ENCODE measurements at regions not wholly inside any gene's neighbourhood (a gene's known extent, or its start where the extent isn't known, plus 50 kb on each side); places are given as distances from the start of the nearest gene placed in this dataset.

- no peak overlapping the region for H4K8ac ChIP-seq (ENCODE audit: extremely low read depth, insufficient read depth, low read length)
- no peaks in the 10 kb centered on the region for H3K79me1 ChIP-seq (ENCODE audit: low read depth, low read length)
- no peaks in the 10 kb centered on the region for H3K23me2 ChIP-seq (ENCODE audit: low read depth, low read length)
- no peak overlapping the region for H3K27ac ChIP-seq (ENCODE audit: low read depth, low read length)
- H3K27me3 ChIP-seq (replicated peaks in 1 of 4; ENCODE audit: control insufficient read depth in 3 of 4, extremely low read depth in 1 of 4, insufficient read depth in 3 of 4, low read length in 3 of 4): no peaks in the 10 kb centered on the region
- no peaks in the 10 kb centered on the region for H3K79me2 ChIP-seq (ENCODE audit: control insufficient read depth in 1 of 2, insufficient read depth in 2 of 2, low read length in 2 of 2)
- POLR2A ChIA-PET (ENCODE audit: partially characterized antibody): no interaction called here
- CTCF ChIA-PET (ENCODE audit: partially characterized antibody): no interaction called here
- H2BK15ac ChIP-seq (ENCODE audit: low read length): no peak overlapping the region
- H2AFZ ChIP-seq (ENCODE audit: low read length): no peak overlapping the region
- H4K5ac ChIP-seq (ENCODE audit: insufficient read length, low read depth, low read length): no peak overlapping the region
- no peak overlapping the region for H3K18ac ChIP-seq (ENCODE audit: extremely low read depth, low read length)
- no peak overlapping the region for H2BK12ac ChIP-seq (ENCODE audit: low read depth, low read length)
- no peak overlapping the region for H3K4ac ChIP-seq (replicated peaks; ENCODE audit: insufficient read length, low read depth, low read length)
- no peak overlapping the region for H3K14ac ChIP-seq (ENCODE audit: insufficient read length)
- H3K36me3 ChIP-seq (ENCODE audit: control insufficient read depth in 2 of 4, insufficient read depth in 4 of 4, low read length in 3 of 4): no peaks in the 10 kb centered on the region
- H4K91ac ChIP-seq (replicated peaks; ENCODE audit: insufficient read length, low read length): no peak overlapping the region
- H3K56ac ChIP-seq (replicated peaks; ENCODE audit: insufficient read length, low read depth, low read length): no peak overlapping the region
- no peak overlapping the region for H2BK5ac ChIP-seq (ENCODE audit: low read depth, low read length)
- no peak overlapping the region for H2BK20ac ChIP-seq (ENCODE audit: low read length)
- no peak overlapping the region for H3K23ac ChIP-seq (ENCODE audit: insufficient read length)
- FAIRE-seq (no peak), DNase-seq (ENCODE audit: low read depth in 1 of 2, low spot score in 2 of 2) (no peak)
- no peaks in the 10 kb centered on the region for H3K4me1 ChIP-seq (replicated peaks in 1 of 4; ENCODE audit: control insufficient read depth in 3 of 4, insufficient read depth in 4 of 4, low read length in 3 of 4)
- H3K4me2 ChIP-seq (ENCODE audit: insufficient read depth in 1 of 2, low read depth in 2 of 2, low read length in 2 of 2): no peak overlapping the region
- no peak overlapping the region for H2AK5ac ChIP-seq (ENCODE audit: low read depth, low read length)
- no peak overlapping the region for H2BK120ac ChIP-seq (replicated peaks; ENCODE audit: low read depth, low read length)
- no peaks in the 10 kb centered on the region for H3K9me3 ChIP-seq (ENCODE audit: insufficient read depth in 2 of 2, low read depth in 1 of 2, low read length in 1 of 2)
- no peak for TF ChIP-seq SP2 (IDR thresholded peaks at IDR 0.05; ENCODE audit: low read length)
- no peak for TF ChIP-seq GABPA (IDR thresholded peaks at IDR 0.05; ENCODE audit: borderline replicate concordance, insufficient read depth, low read length)
- TF ChIP-seq SP1 (IDR thresholded peaks at IDR 0.05; ENCODE audit: low read depth, low read length): no peak
- no peak for TF ChIP-seq BCL11A (IDR thresholded peaks at IDR 0.05; ENCODE audit: low read depth in 2 of 2, low read length in 2 of 2)
- TF ChIP-seq HDAC2 (IDR thresholded peaks at IDR 0.05; ENCODE audit: borderline replicate concordance in 1 of 2, low read depth in 2 of 2, low read length in 2 of 2): no peak
- TF ChIP-seq RXRA (IDR thresholded peaks at IDR 0.05; ENCODE audit: insufficient read depth, low read depth, low read length): no peak
- no peak overlapping the region for H3K4me3 ChIP-seq (ENCODE audit: extremely low read depth in 1 of 4, insufficient read depth in 2 of 4, low read depth in 3 of 4, low read length in 4 of 4)
- H4K20me1 ChIP-seq (replicated peaks in 1 of 2; ENCODE audit: control insufficient read depth in 1 of 2, insufficient read depth in 2 of 2, low read length in 2 of 2): no peaks in the 10 kb centered on the region
- no peak overlapping the region for H3K9ac ChIP-seq (replicated peaks in 1 of 4; ENCODE audit: extremely low read depth in 1 of 4, low read depth in 3 of 4, low read length in 3 of 4)
Observed at GRCh38 chr9:106104887-106105286, 410.5 kb downstream of the TMEM38B start.

All from H1 (cell line).